HG03097 (cell line): ENCODE measurements at regions not wholly inside any gene's neighbourhood (a gene's known extent, or its start where the extent isn't known, plus 50 kb on each side); places are given as distances from the start of the nearest gene placed in this dataset.

Experiments used
- ATAC-seq: cut with Tn5 transposase; IDR thresholded peaks from one replicate; pipeline ENCODE4 v1.9.1; 2021; ENCODE audit not compliant: unreplicated experiment, low FRiP score

DNA sequence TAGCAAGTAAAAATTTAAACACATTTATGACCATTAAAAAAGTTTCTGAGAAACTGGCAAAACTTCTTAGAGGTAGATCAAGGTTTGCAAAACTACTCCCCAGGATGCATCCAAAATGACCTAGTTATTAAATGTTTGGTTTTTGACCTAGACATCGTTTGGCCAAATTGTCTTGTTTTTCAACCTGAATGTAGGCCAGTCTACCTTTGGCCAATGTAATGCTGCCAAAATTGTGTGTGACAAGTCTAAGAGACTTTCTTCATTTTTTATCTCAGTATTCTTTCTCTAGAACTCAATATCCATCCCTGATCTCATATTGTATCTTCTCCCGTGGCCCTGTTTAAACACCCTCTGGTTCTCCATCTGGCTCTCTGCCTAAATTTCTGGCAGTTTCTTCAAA is 202.0 kb downstream of the CXCL12 start:
- no peak for ATAC-seq

DNA sequence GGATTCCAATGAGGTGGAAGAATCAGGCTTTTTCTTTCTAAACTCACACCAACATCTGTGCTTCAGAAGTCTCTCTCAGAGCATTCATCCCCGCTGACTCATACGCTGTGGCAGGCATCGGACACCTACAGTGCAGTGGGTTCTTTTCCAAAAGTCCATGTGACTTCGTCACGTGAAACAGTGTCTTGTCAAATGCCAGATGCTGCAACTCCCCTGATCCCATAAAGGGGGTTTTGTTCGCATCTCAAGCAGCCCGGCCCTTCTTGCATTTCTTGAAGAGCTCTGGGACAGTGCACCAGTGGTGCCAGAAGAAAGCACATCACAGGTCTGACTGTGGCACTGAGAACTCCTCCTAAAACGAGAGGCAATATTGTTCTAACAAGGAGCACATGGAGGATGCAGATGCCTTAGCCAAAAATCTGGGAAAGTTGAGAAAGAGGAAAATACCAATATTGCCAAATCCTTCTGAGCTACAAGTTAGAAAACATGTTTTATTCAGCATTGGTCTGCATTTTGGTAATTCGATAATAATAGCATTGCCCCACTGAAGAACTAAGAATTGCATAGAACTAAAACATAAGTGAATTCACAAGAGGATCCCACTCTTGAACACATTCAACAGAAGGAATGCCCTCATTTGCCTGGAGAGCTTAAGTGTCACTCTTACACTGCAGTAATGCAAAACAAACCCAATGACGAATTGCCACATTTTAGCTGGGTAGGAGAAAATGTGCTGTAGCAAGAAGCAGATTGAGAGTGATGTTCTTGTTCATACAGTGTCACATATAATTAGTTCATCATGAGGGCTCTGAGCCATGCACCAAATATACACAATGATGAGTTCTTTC is 204.4 kb downstream of the CXCL12 start:
- no peak for ATAC-seq

DNA sequence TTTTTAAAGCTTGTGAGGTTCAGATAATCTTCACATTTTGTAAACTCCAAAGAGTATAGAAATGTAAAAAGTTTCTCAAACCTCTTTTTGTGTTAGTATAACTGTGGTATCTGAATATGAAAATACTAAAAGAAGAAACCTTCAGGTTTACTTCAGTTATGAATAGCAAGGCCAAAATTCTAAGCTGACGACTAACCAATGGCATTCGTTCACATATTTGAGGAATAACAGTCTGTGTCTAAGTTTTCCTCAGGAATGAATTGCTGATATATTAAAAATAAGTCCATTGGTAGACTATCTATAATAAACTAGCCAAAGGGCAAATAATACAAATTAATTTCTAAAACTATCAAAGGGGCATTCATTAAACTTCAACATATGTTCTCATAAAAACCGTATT is 206.0 kb downstream of the CXCL12 start:
- ATAC-seq: no peak

DNA sequence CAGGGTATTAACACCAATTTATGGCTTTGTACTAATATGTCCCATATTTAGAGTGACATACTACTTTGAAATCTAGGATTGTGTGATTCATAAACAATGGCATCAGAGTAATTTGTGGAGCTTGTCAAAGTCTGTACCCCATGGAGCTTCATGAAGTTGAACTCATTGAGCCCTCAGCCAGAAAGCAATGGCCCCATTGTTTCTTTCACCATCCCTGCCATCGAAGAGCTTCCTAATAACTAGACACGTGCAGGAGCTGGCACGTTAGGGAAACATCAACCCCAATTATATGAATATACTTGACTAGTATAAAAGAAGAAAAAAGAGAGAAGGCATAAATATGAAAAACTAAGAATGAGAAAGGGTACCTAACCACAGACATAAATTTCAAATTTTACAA is 206.6 kb downstream of the CXCL12 start:
- no peak for ATAC-seq

DNA sequence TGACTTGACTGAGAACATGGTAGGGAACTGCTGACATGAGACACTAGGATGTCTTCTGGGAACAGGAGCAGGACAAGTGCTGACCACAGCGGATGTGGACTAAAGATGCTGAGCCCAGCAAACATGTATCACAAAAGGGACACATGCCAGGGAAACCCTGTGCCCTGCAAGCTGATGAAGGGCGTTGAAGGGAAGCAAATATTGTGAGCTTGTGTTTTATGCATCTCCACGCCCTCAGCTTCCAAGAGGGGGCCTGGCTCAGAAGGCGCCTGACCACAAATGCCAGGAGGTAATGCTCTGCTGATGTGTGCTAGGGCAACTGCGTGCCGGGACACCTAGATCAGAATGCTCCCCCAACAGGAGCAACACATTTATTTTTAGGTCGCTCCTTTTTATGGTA is 207.3 kb downstream of the CXCL12 start:
- ATAC-seq: no peak

DNA sequence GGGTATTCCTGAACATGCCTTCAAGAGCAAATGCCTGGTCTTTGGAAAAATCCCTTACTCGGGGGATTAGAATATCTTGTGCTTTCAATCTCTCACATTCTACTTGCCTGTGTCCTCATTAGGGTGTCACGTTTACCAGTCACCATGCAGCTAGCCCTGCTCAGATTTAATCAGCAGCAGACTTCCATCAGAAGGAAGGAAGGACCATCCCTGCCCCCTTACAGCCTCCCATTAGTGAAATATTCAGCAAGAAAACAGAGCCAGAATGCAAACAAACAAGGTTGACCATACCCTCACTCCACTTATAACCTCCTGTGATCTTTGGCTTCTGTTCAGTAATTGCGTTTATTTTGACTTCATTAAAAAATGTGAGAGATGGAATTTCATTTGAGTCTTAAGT is 208.6 kb downstream of the CXCL12 start:
- ATAC-seq: no peak

DNA sequence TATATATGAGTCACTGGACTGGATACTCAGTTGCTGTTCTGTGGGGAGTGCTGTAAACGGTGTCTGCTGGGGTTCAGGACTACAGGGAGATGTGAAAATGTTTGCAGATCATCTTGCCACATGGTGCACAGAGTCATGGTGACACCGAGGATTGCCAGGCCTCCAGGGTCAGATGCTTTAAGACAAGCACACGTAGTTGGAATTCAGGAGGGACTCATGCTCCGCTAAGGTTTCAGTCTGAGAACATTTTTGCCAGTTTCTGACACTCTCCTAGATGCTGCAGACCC is 211.3 kb downstream of the CXCL12 start:
- ATAC-seq: no peak

DNA sequence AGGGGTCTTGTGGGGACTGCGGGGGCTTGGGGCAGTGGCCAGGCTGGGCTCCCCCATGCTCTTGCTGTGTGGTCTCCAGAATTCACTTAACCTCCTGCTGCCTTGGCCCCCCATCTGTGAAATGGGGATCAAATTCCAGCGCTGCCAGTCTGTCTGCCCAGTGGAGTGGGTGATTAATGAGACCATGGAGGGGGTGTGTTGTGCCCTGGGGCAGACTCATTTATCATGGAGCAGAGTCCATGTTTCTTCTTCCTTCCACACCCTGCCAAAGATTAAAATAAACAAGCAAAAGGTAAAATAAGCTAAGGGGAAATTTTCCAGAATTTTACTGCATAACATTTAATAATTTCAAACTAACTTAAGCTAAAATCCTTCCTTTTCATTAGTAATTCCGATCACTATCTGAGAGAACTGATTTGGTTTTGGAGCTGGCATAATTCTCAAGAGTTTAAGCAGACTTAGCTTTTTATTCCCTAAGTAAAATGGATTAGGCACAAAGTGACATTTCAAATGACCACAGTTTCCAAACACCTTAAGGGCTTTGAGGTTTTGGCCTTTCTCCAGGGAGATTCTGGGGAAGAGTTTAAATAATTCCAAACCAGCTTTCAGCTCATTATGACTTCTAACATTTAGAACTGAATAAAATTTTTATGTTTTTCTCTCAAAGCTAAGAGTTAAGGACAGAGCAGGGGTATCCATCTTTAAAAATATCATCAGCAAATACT is 211.9 kb downstream of the CXCL12 start:
- no peak for ATAC-seq

DNA sequence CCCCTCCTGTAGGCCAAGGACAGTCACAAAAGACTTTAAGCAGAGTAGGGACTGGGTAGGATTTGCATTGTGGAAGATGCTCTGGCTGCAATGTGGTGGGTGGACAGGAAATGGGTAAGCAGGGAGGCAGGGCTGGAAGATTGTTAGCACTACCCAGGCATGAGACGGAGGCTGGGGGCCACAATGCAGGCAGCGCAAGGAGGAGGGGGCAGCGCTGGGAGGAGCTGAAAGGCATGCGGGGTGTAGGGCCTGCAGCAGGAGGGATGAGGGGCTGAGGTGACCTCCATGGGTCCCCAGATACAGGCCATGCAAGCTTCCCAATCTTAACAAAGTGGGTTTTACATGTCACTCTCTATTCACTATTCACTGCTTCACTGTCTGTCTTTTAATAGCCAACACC is 213.1 kb downstream of the CXCL12 start:
- no peak for ATAC-seq

DNA sequence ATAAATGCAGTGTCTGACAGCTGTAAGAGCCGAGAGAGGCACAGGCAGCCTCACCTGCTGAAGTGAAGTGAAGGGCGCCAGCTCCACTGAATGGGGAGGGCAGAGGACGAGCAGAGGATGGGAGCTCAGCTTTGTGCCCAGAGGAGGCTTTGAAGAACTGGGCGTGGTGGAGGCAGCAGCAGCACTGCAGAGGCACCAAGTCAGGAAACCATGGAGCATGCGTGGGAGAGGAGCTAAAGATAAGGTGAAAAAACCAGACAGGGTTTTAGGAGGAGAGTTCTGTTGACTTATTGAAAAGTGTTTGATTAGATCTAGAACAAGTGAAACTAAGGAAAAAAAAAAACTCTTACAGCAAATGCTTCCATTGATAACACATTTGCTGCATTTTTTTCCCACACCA is 216.4 kb downstream of the CXCL12 start:
- ATAC-seq: no peak

DNA sequence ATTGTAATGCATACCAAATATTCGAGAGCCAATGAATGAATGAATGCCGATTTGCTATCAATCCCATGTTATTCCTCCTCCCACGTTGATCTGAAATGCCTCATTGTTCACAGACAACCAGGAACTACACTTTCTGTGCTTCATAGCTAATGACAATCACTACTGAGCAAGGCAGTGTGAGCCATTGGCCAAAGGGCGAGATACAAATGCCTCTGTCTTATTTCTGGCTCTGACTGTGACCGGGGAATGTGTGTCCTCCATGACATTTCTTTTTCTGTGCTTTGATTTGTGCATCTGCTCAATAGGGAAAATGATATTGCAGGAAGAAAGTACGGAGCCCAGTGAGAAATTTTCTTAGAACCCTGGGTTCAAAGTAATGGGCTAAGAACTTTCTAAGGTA is 217.1 kb downstream of the CXCL12 start:
- no peak for ATAC-seq

DNA sequence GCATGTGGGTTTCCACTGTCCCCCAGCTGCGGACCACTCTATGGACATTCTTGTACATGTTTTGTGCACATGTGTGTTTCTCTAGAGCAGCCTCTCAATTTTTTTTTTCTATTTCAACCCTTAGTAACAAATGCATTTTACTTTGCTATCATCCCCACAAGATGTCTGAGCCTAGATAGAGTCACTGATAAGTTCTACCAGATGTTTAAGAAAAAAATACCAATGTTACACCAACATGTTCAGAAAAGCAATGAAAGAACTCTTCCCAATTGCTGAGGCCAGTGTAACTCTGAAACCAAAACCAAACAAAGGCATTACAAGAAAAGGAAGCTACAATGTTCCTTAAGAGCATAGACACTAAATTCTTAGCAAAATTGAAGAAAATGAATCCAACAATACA is 218.5 kb downstream of the CXCL12 start:
- ATAC-seq: no peak

DNA sequence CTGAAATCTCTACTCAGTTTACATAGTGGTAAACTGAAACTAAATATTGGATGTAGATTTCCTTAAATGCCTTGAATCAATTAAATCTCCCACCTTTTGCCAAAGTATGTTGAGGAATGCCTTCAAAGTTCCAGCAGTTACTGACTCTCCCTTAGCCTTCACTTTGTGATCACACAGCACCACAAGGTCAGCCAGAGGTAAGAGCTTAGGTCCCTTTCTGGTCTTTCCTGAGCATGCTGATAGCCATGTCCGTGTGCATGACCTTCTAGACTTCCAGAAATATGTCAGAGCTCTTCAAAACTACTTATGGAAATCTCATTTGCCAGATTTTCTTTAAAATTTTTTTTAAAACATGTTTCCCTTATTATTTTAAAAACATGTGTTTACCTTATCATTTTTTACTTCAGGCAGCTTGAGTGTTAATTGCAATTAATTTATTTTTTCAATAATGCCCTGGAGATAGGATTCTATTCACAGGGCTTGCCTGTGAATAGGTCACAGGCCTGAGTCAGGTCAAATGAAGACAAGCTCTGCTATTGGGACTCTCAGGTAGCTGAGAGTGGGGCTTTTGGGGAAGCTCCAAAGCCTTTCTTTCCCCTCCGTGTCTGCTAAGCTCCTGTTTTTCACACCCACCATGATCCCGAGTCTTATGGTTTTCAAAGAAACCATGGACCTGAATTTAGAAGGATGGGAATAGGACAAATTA is 220.5 kb downstream of the CXCL12 start:
- no peak for ATAC-seq

DNA sequence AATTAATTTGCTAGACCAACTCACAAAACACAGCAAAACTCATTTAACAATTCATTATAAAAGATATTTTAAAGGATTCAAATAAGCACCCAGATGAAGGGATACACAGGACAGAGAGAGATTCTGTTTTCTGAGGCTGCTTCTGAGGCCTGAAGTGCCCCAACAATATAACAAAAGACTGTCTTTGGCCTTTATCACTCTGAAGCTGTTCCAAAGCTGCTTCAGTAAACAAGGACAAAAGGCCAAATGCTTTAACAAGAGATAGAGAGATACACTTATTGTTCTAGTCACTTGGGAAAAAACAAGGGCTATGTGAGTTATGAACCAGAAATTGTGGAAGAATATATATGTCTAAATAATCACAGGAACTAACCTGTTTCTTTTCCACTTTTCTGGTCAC is 223.7 kb downstream of the CXCL12 start:
- ATAC-seq: no peak

DNA sequence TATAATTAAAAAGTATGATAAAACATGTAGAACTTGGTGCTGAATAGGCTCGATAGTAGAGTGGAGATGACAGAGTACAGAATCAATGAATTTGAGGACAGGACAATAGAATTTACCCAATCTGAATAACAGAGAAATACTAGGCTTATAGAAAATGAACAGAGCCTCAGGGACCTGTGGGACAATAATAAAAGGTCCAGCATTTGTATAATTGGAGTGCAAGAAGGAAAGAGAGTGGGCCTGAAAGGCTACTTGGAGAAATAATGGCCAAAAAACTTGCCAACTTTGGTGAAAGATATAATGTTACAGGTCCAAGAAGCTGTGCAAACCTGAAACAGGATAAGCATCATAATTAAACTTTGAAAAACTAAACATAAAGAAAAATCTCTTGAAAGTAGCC is 227.3 kb downstream of the CXCL12 start:
- ATAC-seq: no peak

DNA sequence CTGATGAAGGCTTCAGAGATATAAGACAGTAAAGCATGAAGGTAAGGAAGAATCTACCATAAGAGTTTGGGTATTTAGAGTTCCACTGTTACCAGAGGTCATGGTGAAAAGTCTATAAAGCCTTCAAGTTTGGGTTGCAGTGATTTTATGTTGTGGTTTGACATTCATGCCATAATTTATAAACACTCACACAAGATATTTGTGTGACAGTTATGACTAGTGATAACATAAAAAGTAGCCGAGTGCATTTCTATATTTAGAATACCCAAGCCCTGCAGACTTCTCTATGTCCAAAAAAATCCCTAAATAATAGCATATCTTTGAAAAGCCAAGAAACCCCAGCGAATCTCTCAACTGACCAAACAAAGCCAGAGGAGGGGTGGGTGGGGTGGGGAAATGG is 229.9 kb downstream of the CXCL12 start:
- no peak for ATAC-seq

DNA sequence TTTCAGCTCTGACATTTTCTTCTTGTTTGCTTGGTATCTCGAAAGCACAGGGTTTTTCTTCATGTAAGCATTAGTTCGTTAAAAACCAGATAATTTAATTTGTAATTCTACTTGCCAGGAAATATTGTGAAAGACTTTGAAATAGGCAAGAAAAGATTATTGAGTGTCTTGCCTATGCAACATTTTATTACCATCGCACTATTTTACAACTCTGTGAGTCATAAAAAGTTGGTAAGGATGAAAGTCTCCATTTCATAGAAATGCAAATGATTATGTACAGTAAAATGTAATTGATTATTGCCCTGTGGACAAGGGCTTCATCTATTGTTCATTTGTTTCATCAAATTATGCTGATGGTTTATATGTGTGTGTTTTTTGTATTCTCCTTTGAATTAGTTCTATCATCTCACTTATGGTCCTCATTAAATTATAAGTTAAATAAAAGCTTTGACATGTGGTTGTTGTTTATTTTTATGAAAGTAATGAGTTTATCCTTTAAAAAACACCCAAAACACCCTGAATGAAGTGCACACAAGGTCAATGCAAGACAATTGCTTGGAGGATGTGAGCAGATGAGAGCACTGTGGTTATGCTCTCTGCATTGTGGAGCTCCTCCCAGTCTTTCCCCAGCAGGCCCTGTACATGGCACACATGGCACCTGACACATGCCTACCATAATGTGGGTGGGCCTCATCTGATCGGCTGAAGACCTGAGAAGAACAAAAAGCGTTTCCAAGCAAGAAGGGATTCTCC is 230.8 kb downstream of the CXCL12 start:
- ATAC-seq: no peak

DNA sequence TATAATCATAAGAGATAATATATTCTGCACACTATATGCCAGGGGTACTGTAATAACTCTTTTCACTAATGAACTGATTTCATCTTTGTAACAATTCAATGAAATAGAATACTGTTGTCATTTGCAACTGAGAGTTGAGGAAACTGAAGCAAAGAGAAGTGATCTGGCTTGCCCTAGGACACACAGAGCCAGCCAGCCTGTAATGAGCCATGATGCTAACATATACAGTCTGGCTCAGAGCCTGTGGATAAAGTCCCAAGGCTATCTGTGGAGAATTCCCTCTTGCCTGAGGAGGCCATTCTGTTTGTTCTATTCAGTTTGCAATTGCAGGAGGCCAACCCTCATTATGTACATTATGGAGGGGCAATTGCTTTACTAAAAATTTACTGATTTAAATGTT is 241.3 kb downstream of the CXCL12 start:
- no peak for ATAC-seq

DNA sequence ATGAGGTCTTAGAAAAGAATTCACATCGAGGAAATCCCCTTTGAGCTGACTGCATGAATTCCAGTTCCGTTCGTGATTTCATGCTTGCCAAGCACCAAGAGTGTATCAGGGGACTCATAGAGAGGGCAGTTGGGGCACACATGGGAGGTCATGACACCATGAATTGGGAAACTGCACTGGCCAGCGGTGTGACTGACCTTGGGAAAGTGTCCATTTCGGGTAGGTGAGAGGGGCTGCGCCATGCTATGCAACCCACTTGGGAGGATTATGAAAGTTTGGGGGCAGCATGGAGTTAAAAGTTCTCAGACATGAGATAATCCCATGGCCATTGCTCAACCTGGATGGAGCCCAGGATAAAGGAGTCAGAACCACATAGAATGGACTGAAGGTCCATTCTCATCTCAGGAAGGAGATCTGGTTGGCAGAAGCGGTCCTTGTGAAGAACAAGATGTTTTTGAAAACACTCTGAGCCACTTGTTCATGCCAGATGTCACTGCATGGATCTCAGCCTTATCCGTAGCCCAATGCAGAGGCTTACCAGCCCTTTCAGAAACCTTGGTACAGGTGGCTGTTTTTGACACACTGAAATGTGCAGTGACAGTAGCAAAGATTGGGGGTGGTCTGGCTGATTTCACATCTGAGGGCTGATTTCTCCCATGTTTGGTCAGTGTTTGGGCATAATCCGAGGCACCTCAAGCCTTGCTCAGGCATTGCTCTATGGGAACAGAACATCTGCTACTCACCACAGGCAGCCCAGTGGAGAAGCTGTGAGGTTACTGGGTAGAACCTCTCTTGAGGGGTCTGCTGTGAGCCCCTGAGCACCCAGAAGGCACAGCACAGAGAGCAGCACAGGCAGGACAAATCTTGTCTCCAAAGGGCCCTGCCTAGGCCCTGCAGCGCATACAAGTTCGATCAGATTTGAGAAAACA is 252.3 kb downstream of the CXCL12 start:
- ATAC-seq: no peak

DNA sequence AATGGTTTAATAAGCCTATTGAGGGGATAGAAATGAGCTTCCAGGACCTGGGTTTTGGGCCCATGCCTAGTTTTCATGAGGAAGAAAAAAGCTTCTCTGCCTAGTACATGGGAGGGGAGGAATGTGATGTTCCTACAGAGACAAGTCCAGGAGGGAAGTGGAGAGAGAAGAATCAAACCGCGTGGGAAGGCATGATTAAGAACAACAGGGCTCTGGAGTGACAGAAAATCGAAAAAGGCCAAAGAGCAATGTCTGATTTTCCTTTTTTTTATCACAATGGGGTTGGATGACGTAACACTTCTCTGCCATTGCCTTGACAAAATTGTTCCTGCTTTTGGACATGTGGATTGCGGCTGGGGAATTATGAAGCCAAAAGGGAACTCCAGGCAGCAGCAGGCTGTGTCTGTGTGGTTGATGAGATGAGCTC is 258.6 kb downstream of the CXCL12 start:
- ATAC-seq: no peak
